GF-D8 (cell line): ENCODE measurements at regions not wholly inside any gene's neighbourhood (a gene's known extent, or its start where the extent isn't known, plus 50 kb on each side); places are given as distances from the start of the nearest gene placed in this dataset.

ENCODE experiments used
- DNase-seq: peaks from one replicate; lab custom pipeline; 2025; lab: John Stamatoyannopoulos, UW

- no peak for DNase-seq
Observed at GRCh38 chr4:160835789-160836188, 1328.0 kb downstream of the FSTL5 start.

GRCh38 chr4:160836431-160836830, 1327.4 kb downstream of the FSTL5 start:
- no peak for DNase-seq

- no peak for DNase-seq
Observed at GRCh38 chr4:160846121-160846520, 1317.7 kb downstream of the FSTL5 start.

GRCh38 chr4:160847228-160847627, 1316.6 kb downstream of the FSTL5 start:
- DNase-seq: no peak

- no peak for DNase-seq
Observed at GRCh38 chr4:160848489-160848888, 1315.3 kb downstream of the FSTL5 start.

- DNase-seq: no peak
Observed at GRCh38 chr4:160848901-160849760, 1314.7 kb downstream of the FSTL5 start.

- no peak for DNase-seq
Observed at GRCh38 chr4:160864253-160864652, 1299.5 kb downstream of the FSTL5 start.

- no peak for DNase-seq
Observed at GRCh38 chr4:160869899-160870298, 1293.9 kb downstream of the FSTL5 start.

- no peak for DNase-seq
Observed at GRCh38 chr4:160872491-160872890, 1291.3 kb downstream of the FSTL5 start.

- DNase-seq: no peak
Observed at GRCh38 chr4:160877087-160877790, 1286.6 kb downstream of the FSTL5 start.

- no peak for DNase-seq
Observed at GRCh38 chr4:160880180-160880579, 1283.6 kb downstream of the FSTL5 start.

GRCh38 chr4:160887668-160888067, 1276.1 kb downstream of the FSTL5 start:
- DNase-seq: no peak

- no peak for DNase-seq
Observed at GRCh38 chr4:160894128-160894527, 1269.7 kb downstream of the FSTL5 start.

GRCh38 chr4:160894809-160895208, 1269.0 kb downstream of the FSTL5 start:
- DNase-seq: no peak

- DNase-seq: no peak
Observed at GRCh38 chr4:160927311-160927710, 1236.5 kb downstream of the FSTL5 start.

GRCh38 chr4:160928482-160928881, 1235.3 kb downstream of the FSTL5 start:
- DNase-seq: no peak

GRCh38 chr4:160947653-160948052, 1216.1 kb downstream of the FSTL5 start:
- no peak for DNase-seq

- no peak for DNase-seq
Observed at GRCh38 chr4:160956875-160957274, 1206.9 kb downstream of the FSTL5 start.

GRCh38 chr4:160969925-160970324, 1193.9 kb downstream of the FSTL5 start:
- no peak for DNase-seq

GRCh38 chr4:160980091-160980490, 1183.7 kb downstream of the FSTL5 start:
- no peak for DNase-seq

GRCh38 chr4:160981083-160981482, 1182.7 kb downstream of the FSTL5 start:
- DNase-seq: no peak

- DNase-seq: no peak
Observed at GRCh38 chr4:160983035-160983434, 1180.8 kb downstream of the FSTL5 start.

GRCh38 chr4:161002386-161002785, 1161.4 kb downstream of the FSTL5 start:
- DNase-seq: no peak
